NB4 (cell line): ENCODE measurements at regions not wholly inside any gene's neighbourhood (a gene's known extent, or its start where the extent isn't known, plus 50 kb on each side); places are given as distances from the start of the nearest gene placed in this dataset.

Experiments
- MYC ChIP-seq: IDR thresholded peaks from 2 replicates; pipeline ENCODE4 v1.6.1; 2011; ENCODE audit warnings: low read depth, low read length
- POLR2A ChIP-seq: IDR thresholded peaks from 2 replicates; pipeline ENCODE4 v1.6.1; 2011; ENCODE audit warnings: mild to moderate bottlenecking; ENCODE audit not compliant: insufficient read length; ENCODE audit errors: extremely low read depth
- TF ChIP-seq, protein P1 (sequence below): IDR thresholded peaks from one replicate; pipeline ENCODE4 v1.5.1; 2012; ENCODE audit warnings: low read depth, low read length
- TF ChIP-seq, protein P2 (sequence below): IDR thresholded peaks from 2 replicates; pipeline ENCODE4 v1.6.1; 2011; ENCODE audit warnings: low read depth, low read length

DNA sequence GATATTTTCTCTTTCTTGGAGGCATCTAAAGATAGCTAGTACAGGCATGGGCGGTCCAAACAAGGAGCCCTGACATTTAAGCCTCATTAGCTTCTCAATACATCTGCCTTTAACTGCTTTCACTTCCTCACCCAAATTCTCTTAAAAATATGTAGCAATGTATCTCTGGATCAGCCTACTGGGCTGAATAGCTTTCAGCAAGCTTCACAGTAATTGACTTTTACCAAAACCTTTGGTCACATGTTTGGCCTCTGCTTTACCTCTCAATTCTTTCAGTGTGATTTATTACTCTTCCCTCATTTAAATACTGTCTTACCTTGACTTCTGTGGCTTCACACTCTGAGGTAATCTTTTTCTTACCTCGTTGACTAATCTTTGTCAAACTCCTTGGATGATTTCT, 1618.1 kb downstream of the GRIK2 start:
- TF ChIP-seq POLR2A: no peak
- TF ChIP-seq, protein P1, sequence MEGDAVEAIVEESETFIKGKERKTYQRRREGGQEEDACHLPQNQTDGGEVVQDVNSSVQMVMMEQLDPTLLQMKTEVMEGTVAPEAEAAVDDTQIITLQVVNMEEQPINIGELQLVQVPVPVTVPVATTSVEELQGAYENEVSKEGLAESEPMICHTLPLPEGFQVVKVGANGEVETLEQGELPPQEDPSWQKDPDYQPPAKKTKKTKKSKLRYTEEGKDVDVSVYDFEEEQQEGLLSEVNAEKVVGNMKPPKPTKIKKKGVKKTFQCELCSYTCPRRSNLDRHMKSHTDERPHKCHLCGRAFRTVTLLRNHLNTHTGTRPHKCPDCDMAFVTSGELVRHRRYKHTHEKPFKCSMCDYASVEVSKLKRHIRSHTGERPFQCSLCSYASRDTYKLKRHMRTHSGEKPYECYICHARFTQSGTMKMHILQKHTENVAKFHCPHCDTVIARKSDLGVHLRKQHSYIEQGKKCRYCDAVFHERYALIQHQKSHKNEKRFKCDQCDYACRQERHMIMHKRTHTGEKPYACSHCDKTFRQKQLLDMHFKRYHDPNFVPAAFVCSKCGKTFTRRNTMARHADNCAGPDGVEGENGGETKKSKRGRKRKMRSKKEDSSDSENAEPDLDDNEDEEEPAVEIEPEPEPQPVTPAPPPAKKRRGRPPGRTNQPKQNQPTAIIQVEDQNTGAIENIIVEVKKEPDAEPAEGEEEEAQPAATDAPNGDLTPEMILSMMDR: no peak
- TF ChIP-seq, protein P2, sequence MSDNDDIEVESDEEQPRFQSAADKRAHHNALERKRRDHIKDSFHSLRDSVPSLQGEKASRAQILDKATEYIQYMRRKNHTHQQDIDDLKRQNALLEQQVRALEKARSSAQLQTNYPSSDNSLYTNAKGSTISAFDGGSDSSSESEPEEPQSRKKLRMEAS: no peak
- no peak for TF ChIP-seq MYC
